Spleen (tissue), 11 donors: ENCODE measurements at regions not wholly inside any gene's neighbourhood (a gene's known extent, or its start where the extent isn't known, plus 50 kb on each side); places are given as distances from the start of the nearest gene placed in this dataset.

Experiments
- DNase-seq: peaks from one replicate; pipeline ENCODE4 v3.0.0-alpha.2; 2020
- H3K27ac ChIP-seq, 8 donors: fragments of 200-600 bp; sonication (generic) in 7 of 8; 1 replicate in 4 of 8; 2 replicates in 4 of 8; pipeline versions ENCODE4 v1.5.0 to v1.8.0; 2016 to 2021; ENCODE audit warnings: inconsistent platforms in 4 of 8, mild to moderate bottlenecking in 4 of 8, moderate library complexity in 1 of 8
- H3K27me3 ChIP-seq, 7 donors: fragments of 200-600 bp; sonication (generic) in 6 of 7; replicated peaks in 1 of 7; 1 replicate in 4 of 7; 2 replicates in 3 of 7; pipeline versions ENCODE4 v1.5.0 to v1.8.0; 2016 to 2021; ENCODE audit warnings: inconsistent platforms in 3 of 7, mild to moderate bottlenecking in 1 of 7
- H3K36me3 ChIP-seq, 6 donors: fragments of 200-600 bp; sonication (generic) in 5 of 6; 1 replicate in 4 of 6; 2 replicates in 2 of 6; pipeline versions ENCODE4 v1.5.0 to v1.8.0; 2016 to 2021; ENCODE audit warnings: inconsistent platforms in 2 of 6
- H3K4me1 ChIP-seq, 6 donors: fragments of 200-600 bp; sonication (generic) in 5 of 6; 1 replicate in 3 of 6; 2 replicates in 3 of 6; pipeline versions ENCODE4 v1.5.0 to v1.8.0; 2016 to 2021; ENCODE audit warnings: inconsistent platforms in 3 of 6
- H3K4me3 ChIP-seq, 8 donors: fragments of 200-600 bp; sonication (generic) in 7 of 8; 1 replicate in 4 of 8; 2 replicates in 4 of 8; pipeline versions ENCODE4 v1.5.0 to v1.8.0; 2016 to 2021; ENCODE audit warnings: inconsistent platforms in 4 of 8, mild to moderate bottlenecking in 4 of 8, moderate library complexity in 2 of 8
- H3K9me3 ChIP-seq, 8 donors: fragments of 200-600 bp; sonication (generic) in 7 of 8; 1 replicate in 4 of 8; 2 replicates in 4 of 8; pipeline versions ENCODE4 v1.5.0 to v1.8.0; 2016 to 2021; ENCODE audit warnings: inconsistent platforms in 4 of 8
- POLR2A ChIP-seq, 3 donors: fragments of 450-650 bp; IDR thresholded peaks; one replicate each; pipeline ENCODE4 v1.5.1; 2017; ENCODE audit warnings: antibody characterized with exemption in 3 of 3, mild to moderate bottlenecking in 1 of 3
- POLR2AphosphoS5 ChIP-seq, 3 donors: sonication (generic); formaldehyde crosslinking; IDR thresholded peaks; one replicate each; pipeline ENCODE4 v1.5.1; 2017; ENCODE audit warnings: antibody characterized with exemption in 3 of 3
- WGBS, 5 donors: extraction: QIAGEN DNeasy Blood & Tissue Kit in 3 of 5; methylation state at CpG; one replicate each; pipeline versions ENCODE4 v1.1.5 to v1.1.7; 2013 to 2018; 5-methylcytosine and 5-hydroxymethylcytosine counted together
- intact Hi-C: fragments of 100-400 bp; cut with DNase I; formaldehyde crosslinking; loops from one replicate; pipeline ENCODE4 v1.15.0; 2023; ENCODE audit warnings: low total_unique reads
- TF ChIP-seq, protein P1 (sequence below), 11 experiments: fragments of 200-600 bp in 7 of 11; fragments of 450-650 bp in 4 of 11; sonication (generic) in 4 of 11; IDR thresholded peaks in 8 of 11; conservative IDR thresholded peaks in 3 of 11; 1 replicate in 7 of 11; 2 replicates in 4 of 11; pipeline versions ENCODE4 v1.4.0 to v1.8.0; 2016 to 2021; ENCODE audit warnings: antibody characterized with exemption in 11 of 11, inconsistent platforms in 4 of 11, mild to moderate bottlenecking in 1 of 11
- donor health status: healthy with polysubstance abuse.
- donor health status: DM: no; HTN: no; CAD: no; lungs with moderate emphysema.
- donor health status: DM: no; HTN: no; CAD: no.
- donor health status: Bipolar disorder and iron deficiency.
- donor health status: healthy.
- donor health status: DM: no; HTN: no; CAD: no.
- donor health status: DM: yes; HTN: yes; CAD: no.

DNA sequence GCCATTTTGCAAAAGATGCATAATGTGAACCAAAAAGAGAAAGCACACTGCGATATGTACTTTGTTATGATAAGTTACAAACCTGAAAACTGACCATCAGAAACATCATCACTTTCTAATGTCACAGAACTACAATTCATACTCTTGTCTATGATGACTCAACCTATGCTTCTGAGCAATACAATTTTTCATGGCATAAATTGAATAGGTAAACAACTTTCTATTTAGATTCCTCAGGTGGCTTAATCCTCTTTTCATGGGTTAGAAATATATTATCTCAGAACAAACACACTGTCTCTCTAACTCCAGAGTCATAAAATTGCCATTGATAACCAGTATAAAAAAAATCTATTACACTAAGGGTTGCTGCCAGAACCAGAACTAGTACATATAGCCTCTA lies 1715.0 kb upstream of the FLRT2 start:
- H3K27ac ChIP-seq, result no peak overlapping the region
- H3K4me3 ChIP-seq, result no peak overlapping the region
- intact Hi-C loops, result no loop called here
- TF ChIP-seq POLR2AphosphoS5 (IDR thresholded peaks at IDR 0.05), result no peak
- H3K36me3 ChIP-seq, result no peaks in the 10 kb centered on the region
- H3K9me3 ChIP-seq, result peaks cover 0 to 5% (median 0%) of the 10 kb centered on the region in 8 donors
- no peaks in the 10 kb centered on the region for H3K27me3 ChIP-seq
- no peak for DNase-seq
- WGBS, 5 donors, result 80 to 95% (median 90%) methylated on average over 1 of the region's 1 CpG
- H3K4me1 ChIP-seq, result no peaks in the 10 kb centered on the region

DNA sequence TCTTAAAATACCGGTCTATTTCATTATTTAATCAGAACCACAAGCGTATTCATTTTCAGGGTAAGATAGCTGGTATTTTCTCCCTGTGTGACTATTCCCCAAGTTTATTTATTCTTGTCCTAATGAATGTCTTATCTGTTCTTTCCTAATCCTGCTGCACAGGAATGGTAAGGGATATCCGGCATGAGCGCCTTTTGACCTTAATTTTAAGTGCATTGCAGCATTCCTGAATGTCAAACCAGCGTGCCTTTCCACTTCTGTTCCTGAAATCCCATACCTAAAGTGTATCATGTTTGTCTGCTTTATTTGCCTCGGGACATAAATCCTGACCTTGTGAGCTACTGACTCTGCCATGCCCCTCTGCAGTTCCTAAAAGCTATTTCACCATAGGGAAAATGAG lies 1713.2 kb upstream of the FLRT2 start:
- intact Hi-C loops, result no loop called here

DNA sequence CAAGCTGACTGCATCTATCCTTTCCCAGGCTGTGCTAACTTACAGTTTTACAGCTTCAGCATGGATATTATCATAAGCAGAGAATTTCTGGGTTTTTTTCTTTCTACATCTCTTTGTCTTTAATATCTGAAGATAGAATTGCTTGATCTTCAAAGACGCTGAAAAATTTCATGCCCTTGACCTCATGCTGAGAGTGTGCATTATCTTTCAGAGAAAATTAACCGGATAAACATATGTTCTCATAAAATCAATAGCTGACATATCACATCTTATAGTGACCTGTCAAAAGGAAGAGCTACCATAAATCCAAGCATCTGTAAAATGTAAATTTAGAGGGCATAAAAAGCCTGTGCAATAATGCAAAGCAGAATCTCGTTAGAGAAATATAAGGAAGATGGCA lies 1704.1 kb upstream of the FLRT2 start:
- H3K36me3 ChIP-seq, result no peaks in the 10 kb centered on the region
- WGBS, 5 donors, result 80 to 84% (median 83%) methylated on average over 3 of the region's 3 CpGs

More for the DNA sequence above, 1713.2 kb upstream of the FLRT2 start:
- DNase-seq, result no peak
- no peak overlapping the region for H3K4me3 ChIP-seq
- H3K27ac ChIP-seq, result no peak overlapping the region
- TF ChIP-seq, protein P1, sequence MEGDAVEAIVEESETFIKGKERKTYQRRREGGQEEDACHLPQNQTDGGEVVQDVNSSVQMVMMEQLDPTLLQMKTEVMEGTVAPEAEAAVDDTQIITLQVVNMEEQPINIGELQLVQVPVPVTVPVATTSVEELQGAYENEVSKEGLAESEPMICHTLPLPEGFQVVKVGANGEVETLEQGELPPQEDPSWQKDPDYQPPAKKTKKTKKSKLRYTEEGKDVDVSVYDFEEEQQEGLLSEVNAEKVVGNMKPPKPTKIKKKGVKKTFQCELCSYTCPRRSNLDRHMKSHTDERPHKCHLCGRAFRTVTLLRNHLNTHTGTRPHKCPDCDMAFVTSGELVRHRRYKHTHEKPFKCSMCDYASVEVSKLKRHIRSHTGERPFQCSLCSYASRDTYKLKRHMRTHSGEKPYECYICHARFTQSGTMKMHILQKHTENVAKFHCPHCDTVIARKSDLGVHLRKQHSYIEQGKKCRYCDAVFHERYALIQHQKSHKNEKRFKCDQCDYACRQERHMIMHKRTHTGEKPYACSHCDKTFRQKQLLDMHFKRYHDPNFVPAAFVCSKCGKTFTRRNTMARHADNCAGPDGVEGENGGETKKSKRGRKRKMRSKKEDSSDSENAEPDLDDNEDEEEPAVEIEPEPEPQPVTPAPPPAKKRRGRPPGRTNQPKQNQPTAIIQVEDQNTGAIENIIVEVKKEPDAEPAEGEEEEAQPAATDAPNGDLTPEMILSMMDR (IDR thresholded peaks at IDR 0.05 in 8 of 11, conservative IDR thresholded peaks at IDR 0.05 in 3 of 11), result no peak
- TF ChIP-seq POLR2A (IDR thresholded peaks at IDR 0.05) (no peak), POLR2AphosphoS5 (IDR thresholded peaks at IDR 0.05) (peak in 1 of 3 donors; percentile 53)
- no peaks in the 10 kb centered on the region for H3K4me1 ChIP-seq
- no peaks in the 10 kb centered on the region for H3K36me3 ChIP-seq
- WGBS, 5 donors, result 57 to 68% (median 62%) methylated on average over 6 of the region's 6 CpGs
- H3K9me3 ChIP-seq, result peaks cover 0 to 5% (median 0%) of the 10 kb centered on the region in 8 donors
- H3K27me3 ChIP-seq, result no peaks in the 10 kb centered on the region

DNA sequence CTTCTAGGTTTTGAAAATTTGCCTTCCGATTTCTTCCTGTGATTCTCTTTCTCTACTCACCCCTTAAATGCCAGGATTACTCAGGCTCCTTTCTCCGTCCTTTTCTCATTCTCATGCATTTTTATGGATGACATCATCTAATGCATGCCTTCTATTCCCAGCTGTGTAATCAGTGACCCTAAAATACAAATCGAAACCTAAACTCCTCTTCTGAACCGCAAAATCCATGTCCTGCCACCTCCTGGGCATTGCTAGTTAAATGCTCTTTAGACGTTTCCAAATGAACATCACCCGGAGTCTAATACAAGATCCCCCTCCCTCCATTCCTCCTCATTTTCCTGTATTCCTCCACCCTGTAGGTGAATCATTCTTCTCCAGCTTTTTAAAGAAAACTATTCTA lies 1703.1 kb upstream of the FLRT2 start:
- Histone ChIP-seq H3K9me3 (peaks cover 0 to 12% (median 0%) of the 10 kb centered on the region in 8 donors), H3K4me1 (no peaks in the 10 kb centered on the region), H3K4me3 (no peak overlapping the region), H3K36me3 (no peaks in the 10 kb centered on the region), H3K27me3 (no peaks in the 10 kb centered on the region), H3K27ac (no peak overlapping the region)
- 69 to 84% (median 81%) methylated on average over 6 of the region's 6 CpGs for WGBS, 5 donors
- intact Hi-C loops, result no loop called here
- TF ChIP-seq POLR2A (IDR thresholded peaks at IDR 0.05) (no peak), POLR2AphosphoS5 (IDR thresholded peaks at IDR 0.05) (no peak)
- TF ChIP-seq, protein P1 (IDR thresholded peaks at IDR 0.05 in 8 of 11, conservative IDR thresholded peaks at IDR 0.05 in 3 of 11), result no peak
- DNase-seq, result no peak

More for the DNA sequence above, 1704.1 kb upstream of the FLRT2 start:
- intact Hi-C loops, result no loop called here
- TF ChIP-seq, protein P1 (IDR thresholded peaks at IDR 0.05 in 8 of 11, conservative IDR thresholded peaks at IDR 0.05 in 3 of 11), result no peak
- TF ChIP-seq POLR2A (IDR thresholded peaks at IDR 0.05) (no peak), POLR2AphosphoS5 (IDR thresholded peaks at IDR 0.05) (no peak)
- H3K27me3 ChIP-seq, result no peaks in the 10 kb centered on the region
- no peaks in the 10 kb centered on the region for H3K4me1 ChIP-seq
- no peak for DNase-seq
- H3K9me3 ChIP-seq, result peaks cover 0 to 12% (median 0%) of the 10 kb centered on the region in 8 donors
- no peak overlapping the region for H3K27ac ChIP-seq
- H3K4me3 ChIP-seq, result no peak overlapping the region

DNA sequence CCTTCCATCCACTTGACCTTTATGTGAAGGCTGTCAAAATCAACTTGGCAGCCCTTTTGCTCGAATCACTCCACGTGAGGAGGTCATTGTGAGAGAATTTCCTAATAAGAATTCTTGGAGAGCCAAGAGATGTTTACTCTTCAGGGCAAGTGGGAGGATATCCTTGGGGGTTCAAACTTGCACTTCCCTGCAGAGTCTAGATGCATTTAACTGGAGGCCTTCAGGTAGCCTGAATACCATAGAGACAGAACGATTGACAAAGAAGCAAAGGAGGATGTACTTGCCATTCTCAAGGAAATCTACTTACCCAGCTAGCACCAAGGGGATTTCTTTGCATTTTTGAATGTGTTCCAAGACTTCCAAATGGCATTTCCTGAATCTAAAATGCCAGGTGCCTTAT lies 1702.6 kb upstream of the FLRT2 start:
- Histone ChIP-seq H3K4me3 (no peak overlapping the region), H3K27ac (no peak overlapping the region), H3K4me1 (no peaks in the 10 kb centered on the region), H3K36me3 (no peaks in the 10 kb centered on the region), H3K27me3 (no peaks in the 10 kb centered on the region), H3K9me3 (peaks cover 0 to 12% (median 0%) of the 10 kb centered on the region in 8 donors)
- DNase-seq, result no peak
- TF ChIP-seq POLR2A (IDR thresholded peaks at IDR 0.05) (no peak), POLR2AphosphoS5 (IDR thresholded peaks at IDR 0.05) (no peak)
- TF ChIP-seq, protein P1 (IDR thresholded peaks at IDR 0.05 in 8 of 11, conservative IDR thresholded peaks at IDR 0.05 in 3 of 11), result no peak
- intact Hi-C loops, result no loop called here
- 50 to 69% (median 60%) methylated on average over 3 of the region's 3 CpGs for WGBS, 5 donors
